ENCODE measurements at regions not wholly inside any gene's neighbourhood (a gene's known extent, or its start where the extent isn't known, plus 50 kb on each side); places are given as distances from the start of the nearest gene placed in this dataset.

DNA sequence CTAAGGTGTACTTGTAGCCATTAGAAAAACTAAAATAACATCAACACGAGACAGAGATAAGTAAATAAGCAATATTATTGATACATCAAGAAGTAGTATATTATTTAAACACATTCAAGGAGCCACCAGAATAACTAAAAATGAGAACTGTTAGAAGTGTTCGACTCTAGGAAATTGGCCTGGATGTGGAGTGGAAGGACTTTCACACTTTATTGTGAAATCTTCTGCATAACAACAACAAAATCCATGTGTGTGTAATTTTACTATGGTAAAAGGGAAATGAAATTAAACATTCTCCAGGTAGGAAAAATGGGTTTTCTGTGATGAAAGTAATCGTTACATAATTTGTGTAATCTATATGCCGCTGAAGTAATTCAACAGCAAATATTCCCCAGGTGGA is 96.3 kb upstream of the RNF152 start:
- no peak for TF ChIP-seq CTCF (conservative IDR thresholded peaks at IDR 0.05 in 1 of 2, IDR thresholded peaks at IDR 0.05 in 1 of 2; ENCODE audit: low read depth in 1 of 2, low read length in 2 of 2)
- TF ChIP-seq EZH2 (IDR thresholded peaks at IDR 0.05; ENCODE audit: low read length, missing control alignments), result no peak
